GM13976 (cell line): ENCODE measurements at regions not wholly inside any gene's neighbourhood (a gene's known extent, or its start where the extent isn't known, plus 50 kb on each side); places are given as distances from the start of the nearest gene placed in this dataset.

Source experiments
- DNase-seq: peaks from one replicate; pipeline ENCODE4 v3.0.0; 2012; ENCODE audit warnings: low spot score
- in situ Hi-C: fragments of 300-500 bp; cut with MboI; formaldehyde crosslinking; loops from one replicate; pipeline ENCODE4 v1.12.0; 2022; ENCODE audit warnings: low sequenced_read_pairs, mixed read lengths, inconsistent platforms; ENCODE audit not compliant: unreplicated experiment
- TF ChIP-seq, protein P1 (sequence below): IDR thresholded peaks from 2 replicates; pipeline ENCODE4 v1.5.1; 2012; ENCODE audit warnings: borderline replicate concordance, mild to moderate bottlenecking; ENCODE audit not compliant: insufficient read depth; ENCODE audit errors: extremely low read depth, missing control alignments, control extremely low read depth

- TF ChIP-seq, protein P1, sequence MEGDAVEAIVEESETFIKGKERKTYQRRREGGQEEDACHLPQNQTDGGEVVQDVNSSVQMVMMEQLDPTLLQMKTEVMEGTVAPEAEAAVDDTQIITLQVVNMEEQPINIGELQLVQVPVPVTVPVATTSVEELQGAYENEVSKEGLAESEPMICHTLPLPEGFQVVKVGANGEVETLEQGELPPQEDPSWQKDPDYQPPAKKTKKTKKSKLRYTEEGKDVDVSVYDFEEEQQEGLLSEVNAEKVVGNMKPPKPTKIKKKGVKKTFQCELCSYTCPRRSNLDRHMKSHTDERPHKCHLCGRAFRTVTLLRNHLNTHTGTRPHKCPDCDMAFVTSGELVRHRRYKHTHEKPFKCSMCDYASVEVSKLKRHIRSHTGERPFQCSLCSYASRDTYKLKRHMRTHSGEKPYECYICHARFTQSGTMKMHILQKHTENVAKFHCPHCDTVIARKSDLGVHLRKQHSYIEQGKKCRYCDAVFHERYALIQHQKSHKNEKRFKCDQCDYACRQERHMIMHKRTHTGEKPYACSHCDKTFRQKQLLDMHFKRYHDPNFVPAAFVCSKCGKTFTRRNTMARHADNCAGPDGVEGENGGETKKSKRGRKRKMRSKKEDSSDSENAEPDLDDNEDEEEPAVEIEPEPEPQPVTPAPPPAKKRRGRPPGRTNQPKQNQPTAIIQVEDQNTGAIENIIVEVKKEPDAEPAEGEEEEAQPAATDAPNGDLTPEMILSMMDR = no peak
- in situ Hi-C loops = no loop called here
- no peak for DNase-seq
Measured at GRCh38 chr3:81909796-81910195, 148.4 kb upstream of the GBE1 start.

DNA sequence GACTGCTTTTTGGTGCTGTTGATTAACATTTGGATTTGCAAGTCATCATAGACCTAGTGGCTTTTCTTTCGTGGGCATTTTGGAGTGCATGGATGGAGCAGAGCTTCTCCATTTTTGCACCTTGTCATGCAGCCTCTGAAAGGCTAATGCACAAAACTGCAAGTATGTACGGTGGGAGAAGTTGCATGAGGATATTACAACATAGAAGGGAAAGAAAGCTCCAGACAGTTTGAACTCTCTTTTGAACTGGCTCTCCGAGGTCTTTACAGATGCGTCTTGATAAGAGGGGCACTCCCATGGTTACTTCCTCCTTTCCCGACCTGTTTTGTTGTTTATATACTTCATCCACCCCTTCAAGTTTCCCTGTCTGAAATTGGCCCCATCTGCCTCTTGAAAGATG, 147.1 kb upstream of the GBE1 start:
- in situ Hi-C loops = no loop called here
- DNase-seq = no peak
- TF ChIP-seq, protein P1 = no peak

- TF ChIP-seq, protein P1 = no peak
- no peak for DNase-seq
- in situ Hi-C loops = no loop called here
Measured at GRCh38 chr3:81898336-81898735, 136.9 kb upstream of the GBE1 start.

- in situ Hi-C loops = no loop called here
- DNase-seq = no peak
- TF ChIP-seq, protein P1 = no peak
Measured at GRCh38 chr3:81894598-81894997, 133.2 kb upstream of the GBE1 start.

GRCh38 chr3:81891055-81891895, 129.8 kb upstream of the GBE1 start:
- DNase-seq = no peak
- in situ Hi-C loops = no loop called here
- TF ChIP-seq, protein P1 = no peak

- TF ChIP-seq, protein P1 = no peak
- in situ Hi-C loops = no loop called here
- DNase-seq = no peak
Measured at GRCh38 chr3:81888914-81889557, 127.6 kb upstream of the GBE1 start.

DNA sequence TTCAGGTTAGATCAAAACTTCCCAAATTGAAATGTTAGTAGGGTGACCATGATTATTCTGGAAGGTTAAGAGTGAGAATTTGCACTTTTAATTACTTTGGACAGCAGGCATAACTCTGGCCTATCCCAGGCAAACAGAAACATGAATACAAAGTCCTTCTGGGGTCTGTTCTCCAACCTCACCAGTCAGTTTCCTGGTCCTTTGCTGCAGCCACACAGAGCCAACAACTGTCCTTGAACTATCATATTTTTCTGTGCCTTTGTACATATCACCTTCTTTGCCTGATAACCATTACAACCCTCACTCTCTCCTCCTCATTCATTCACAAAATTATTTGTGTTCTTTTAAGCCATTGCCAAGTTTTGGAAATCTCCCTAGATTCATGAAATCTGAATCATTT, 126.0 kb upstream of the GBE1 start:
- in situ Hi-C loops = no loop called here
- no peak for DNase-seq
- TF ChIP-seq, protein P1 = no peak
